K562 (cell line): ENCODE measurements at regions not wholly inside any gene's neighbourhood (a gene's known extent, or its start where the extent isn't known, plus 50 kb on each side); places are given as distances from the start of the nearest gene placed in this dataset.

ENCODE experiments used
- ATAC-seq: fragments of 200-7000 bp; cut with Tn5 transposase; 3 replicates; pipeline ENCODE4 v1.9.1; 2020; ENCODE audit warnings: moderate library complexity
- BruUV-seq: library from RNA; stranded (reverse); fragments of 400-500 nt; replicated peaks from 2 replicates; lab custom pipeline; 2021; lab: Mats Ljungman, UMichigan
- CTCF ChIA-PET: fragments of 300-600 bp; formaldehyde crosslinking; extraction: SDS; loops from one replicate; lab custom pipeline; 2021; ENCODE audit warnings: low intra/inter-chr PET ratio; lab: Yijun Ruan, JAX
- POLR2A ChIA-PET: fragments of 300-600, 350-650 bp; sonication (Branson Sonifier 250); formaldehyde crosslinking; extraction: SDS; loops from one replicate; lab custom pipeline; 2021; ENCODE audit warnings: antibody characterized with exemption, inconsistent platforms; lab: Yijun Ruan, JAX
- DNase-seq, 4 experiments: peaks; one replicate each; pipeline versions ENCODE4 v3.0.0 to v3.0.0-alpha.2; 2011 to 2018; ENCODE audit warnings: low spot score in 3 of 4, mixed read lengths in 3 of 4; ENCODE audit errors: extremely low read depth in 1 of 4
- FAIRE-seq: peaks from 2 replicates; lab custom pipeline; 2011; peaks lifted over from hg19 to GRCh38; lab: Jason Lieb, UNC
- H2AFZ ChIP-seq: 2 replicates; pipeline ENCODE4 v1.6.0; 2011; ENCODE audit warnings: low read depth, low read length, control low read depth, inconsistent platforms
- H3K27ac ChIP-seq: fragments of 200-600 bp; 3 replicates; pipeline ENCODE4 v1.8.0; 2011; ENCODE audit warnings: low read depth, mild to moderate bottlenecking, control low read depth, inconsistent platforms, low read length, moderate library complexity, mixed read lengths; ENCODE audit errors: extremely low read depth
- H3K27me3 ChIP-seq, 2 experiments: fragments of 300-600 bp in 1 of 2; 2 replicates in 1 of 2; 3 replicates in 1 of 2; pipeline versions ENCODE4 v1.6.0 to v1.8.0; 2011; ENCODE audit warnings: inconsistent platforms in 2 of 2, low read length in 2 of 2, mild to moderate bottlenecking in 1 of 2, mixed read lengths in 1 of 2, moderate library complexity in 1 of 2; ENCODE audit not compliant: control insufficient read depth in 2 of 2, insufficient read depth in 2 of 2
- H3K36me3 ChIP-seq: fragments of 300-600 bp; 3 replicates; pipeline ENCODE4 v1.8.0; 2011; ENCODE audit warnings: mild to moderate bottlenecking, low read length, inconsistent platforms; ENCODE audit not compliant: control insufficient read depth, insufficient read depth
- H3K4me1 ChIP-seq, 2 experiments: fragments of 200-600 bp in 1 of 2; replicated peaks in 1 of 2; 2 replicates in 1 of 2; 3 replicates in 1 of 2; pipeline versions ENCODE4 v1.5.1 to v1.8.0; 2011; ENCODE audit warnings: inconsistent platforms in 2 of 2, low read length in 2 of 2, mild to moderate bottlenecking in 1 of 2, mixed read lengths in 1 of 2, moderate library complexity in 1 of 2; ENCODE audit not compliant: control insufficient read depth in 2 of 2, insufficient read depth in 2 of 2
- H3K4me2 ChIP-seq: 2 replicates; pipeline ENCODE4 v1.6.1; 2011; ENCODE audit warnings: low read length, control low read depth, inconsistent platforms, mixed read lengths; ENCODE audit not compliant: insufficient read depth
- H3K4me3 ChIP-seq: fragments of 200-600 bp; sonication (generic), shearing (Covaris generic); 2 replicates; pipeline ENCODE4 v1.5.1; 2016; ENCODE audit warnings: control low read depth, inconsistent platforms
- H3K79me2 ChIP-seq: fragments of 200-600 bp; 3 replicates; pipeline ENCODE4 v1.8.0; 2011; ENCODE audit warnings: low read length, inconsistent platforms; ENCODE audit not compliant: control insufficient read depth, insufficient read depth
- H3K9ac ChIP-seq, 2 experiments: 2 replicates each; pipeline versions ENCODE4 v1.6.0 to v1.6.1; 2011; ENCODE audit warnings: low read depth in 2 of 2, low read length in 2 of 2, control low read depth in 1 of 2, inconsistent platforms in 1 of 2, mild to moderate bottlenecking in 1 of 2, mixed read lengths in 1 of 2; ENCODE audit not compliant: insufficient read depth in 1 of 2
- H3K9me1 ChIP-seq: one replicate; pipeline ENCODE4 v1.6.0; 2011; ENCODE audit warnings: inconsistent platforms, mild to moderate bottlenecking, low read length, moderate library complexity; ENCODE audit not compliant: control insufficient read depth, insufficient read depth
- H3K9me3 ChIP-seq: replicated peaks from 2 replicates; pipeline ENCODE4 v1.5.1; 2011; ENCODE audit warnings: low read depth, low read length, inconsistent platforms; ENCODE audit not compliant: control insufficient read depth, insufficient read depth
- H4K20me1 ChIP-seq: replicated peaks from 2 replicates; pipeline ENCODE4 v1.6.1; 2011; ENCODE audit warnings: low read length, inconsistent platforms, mixed read lengths; ENCODE audit not compliant: control insufficient read depth, insufficient read depth
- ADNP ChIP-seq: fragments of 200-800 bp; sonication (Bioruptor generic); IDR thresholded peaks from 2 replicates; pipeline ENCODE4 v1.6.1; 2016; ENCODE audit warnings: missing genetic modification characterization, missing compliant biosample characterization
- ARNT ChIP-seq, 2 experiments: fragments of 450-650 bp; IDR thresholded peaks; 2 replicates each; pipeline ENCODE4 v1.6.1; 2016; ENCODE audit warnings: mild to moderate bottlenecking in 1 of 2
- CBFB ChIP-seq: sonication (generic); formaldehyde crosslinking; IDR thresholded peaks from 2 replicates; pipeline ENCODE4 v1.4.0; 2020; ENCODE audit warnings: mild to moderate bottlenecking, missing genetic modification reagents
- DDX20 ChIP-seq: fragments of 450-650 bp; IDR thresholded peaks from 2 replicates; pipeline ENCODE4 v1.6.1; 2016; ENCODE audit warnings: missing genetic modification characterization, low read depth, mild to moderate bottlenecking, missing compliant biosample characterization, moderate library complexity
- HNRNPUL1 ChIP-seq: fragments of 200-400 bp; formaldehyde crosslinking; IDR thresholded peaks from 2 replicates; pipeline ENCODE4 v1.6.1; 2017; ENCODE audit warnings: low read length
- PHF20 ChIP-seq: fragments of 450-650 bp; IDR thresholded peaks from 2 replicates; pipeline ENCODE4 v1.6.1; 2018; ENCODE audit not compliant: partially characterized antibody
- RBBP5 ChIP-seq: fragments of 200-600 bp; sonication (generic); IDR thresholded peaks from 2 replicates; pipeline ENCODE4 v1.6.1; 2012; ENCODE audit warnings: borderline replicate concordance, mild to moderate bottlenecking, low read length, control low read depth, inconsistent platforms; ENCODE audit not compliant: insufficient read depth, poor library complexity, severe bottlenecking
- SETDB1 ChIP-seq: IDR thresholded peaks from one replicate; pipeline ENCODE4 v1.6.1; 2012; ENCODE audit warnings: low read length, control low read depth, inconsistent platforms
- SMAD3 ChIP-seq: fragments of 450-650 bp; formaldehyde crosslinking; conservative IDR thresholded peaks from 2 replicates; pipeline ENCODE4 v1.4.0; 2020; ENCODE audit warnings: mild to moderate bottlenecking
- SP1 ChIP-seq: sonication (generic); formaldehyde crosslinking; IDR thresholded peaks from 2 replicates; pipeline ENCODE4 v1.8.1; 2022; ENCODE audit warnings: mild to moderate bottlenecking, missing genetic modification reagents
- ZC3H8 ChIP-seq: fragments of 450-650 bp; IDR thresholded peaks from 2 replicates; pipeline ENCODE4 v1.6.1; 2017
- ZNF444 ChIP-seq: fragments of 250-450 bp; sonication (Bioruptor Pico); IDR thresholded peaks from 2 replicates; pipeline ENCODE4 v1.4.0; 2020; ENCODE audit warnings: mild to moderate bottlenecking, moderate library complexity
- ZNF584 ChIP-seq: fragments of 200-800 bp; sonication (Bioruptor generic); IDR thresholded peaks from 2 replicates; pipeline ENCODE4 v1.6.1; 2016; ENCODE audit warnings: low read depth, mild to moderate bottlenecking, missing genetic modification characterization, missing compliant biosample characterization
- ZNF668 ChIP-seq: fragments of 250-450 bp; sonication (Bioruptor Pico); IDR thresholded peaks from 2 replicates; pipeline ENCODE4 v1.8.0; 2022; ENCODE audit warnings: mild to moderate bottlenecking, inconsistent platforms
- WGBS: fragments of 100-300 bp; shearing (Covaris generic); methylation state at CpG from one replicate; pipeline ENCODE4 v1.1.6; 2016; ENCODE audit warnings: low coverage, mixed read lengths; ENCODE audit not compliant: insufficient coverage; ENCODE audit errors: missing lambda C conversion rate; 5-methylcytosine and 5-hydroxymethylcytosine counted together
- in situ Hi-C: fragments of 300-500 bp; cut with MboI; formaldehyde crosslinking; loops from 4 replicates; pipeline ENCODE4 v1.15.0; 2018; ENCODE audit warnings: inconsistent platforms, mixed read lengths
- intact Hi-C: fragments of 100-400 bp; cut with micrococcal nuclease; formaldehyde crosslinking; loops from 2 replicates; pipeline ENCODE4 v1.14.2; 2022

DNA sequence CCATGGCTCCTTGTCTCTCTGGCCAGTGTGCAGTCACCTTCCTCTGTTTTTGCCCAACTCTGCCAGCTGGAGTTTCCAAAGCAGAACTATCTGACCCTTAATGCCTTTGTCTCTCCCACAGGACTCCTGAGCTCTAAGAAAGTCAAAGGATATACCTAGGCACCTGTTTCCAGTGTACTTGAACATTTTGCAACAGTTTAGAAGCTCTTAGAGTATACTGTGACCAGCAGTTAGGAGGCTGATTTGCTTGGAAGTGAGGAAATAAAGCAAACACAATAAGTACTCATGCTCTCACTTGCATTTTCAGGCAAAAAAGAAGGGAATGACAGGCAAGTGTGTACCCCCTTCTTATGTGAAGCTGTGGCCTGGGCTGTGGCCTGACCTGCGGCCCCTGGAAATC lies 204.3 kb upstream of the PLET1 start:
- 0% methylated on average over 1 of the region's 1 CpG for WGBS
- Histone ChIP-seq H3K4me3 (no peak overlapping the region), H3K79me2 (no peaks in the 10 kb centered on the region), H4K20me1 (no peaks in the 10 kb centered on the region; the same call in 1 of the 2 replicates), H2AFZ (no peak overlapping the region), H3K4me1 (no peaks in the 10 kb centered on the region), H3K36me3 (no peaks in the 10 kb centered on the region), H3K9me1 (no peaks in the 10 kb centered on the region), H3K9ac (no peak overlapping the region), H3K27me3 (peaks cover 0 to 11% of the 10 kb centered on the region in 2 experiments; a peak in 2 of 5 replicates), H3K9me3 (no peaks in the 10 kb centered on the region), H3K27ac (no peak overlapping the region), H3K4me2 (no peak overlapping the region)
- ChIA-PET POLR2A (interaction anchor here (0.9 to 1.0 kb wide), 2 partner anchors 11 to 51 kb away, joined by 3 read pairs; no protein-coding TSS in a partner anchor), CTCF (no interaction called here)
- TF ChIP-seq ZNF668 (CRISPR knock-in tag) (no peak), PHF20 (no peak), SMAD3 (CRISPR knock-in tag) (no peak), HNRNPUL1 (no peak), ZNF584 (CRISPR knock-in tag) (no peak), ADNP (tag) (no peak), DDX20 (tag) (no peak), ZNF444 (CRISPR knock-in tag) (no peak), RBBP5 (no peak), SP1 (CRISPR knock-in tag) (no peak), CBFB (no peak), SETDB1 (no peak), ARNT (IDR thresholded peaks at IDR 0.05) (no peak), ZC3H8 (no peak)
- ATAC-seq (no peak), FAIRE-seq (no peak), DNase-seq (no peak)
- in situ Hi-C loops (no loop called here), intact Hi-C loops (no loop called here)
- BruUV-seq = no TSS peak
